ENCODE measurements at regions not wholly inside any gene's neighbourhood (a gene's known extent, or its start where the extent isn't known, plus 50 kb on each side); places are given as distances from the start of the nearest gene placed in this dataset.

DNA sequence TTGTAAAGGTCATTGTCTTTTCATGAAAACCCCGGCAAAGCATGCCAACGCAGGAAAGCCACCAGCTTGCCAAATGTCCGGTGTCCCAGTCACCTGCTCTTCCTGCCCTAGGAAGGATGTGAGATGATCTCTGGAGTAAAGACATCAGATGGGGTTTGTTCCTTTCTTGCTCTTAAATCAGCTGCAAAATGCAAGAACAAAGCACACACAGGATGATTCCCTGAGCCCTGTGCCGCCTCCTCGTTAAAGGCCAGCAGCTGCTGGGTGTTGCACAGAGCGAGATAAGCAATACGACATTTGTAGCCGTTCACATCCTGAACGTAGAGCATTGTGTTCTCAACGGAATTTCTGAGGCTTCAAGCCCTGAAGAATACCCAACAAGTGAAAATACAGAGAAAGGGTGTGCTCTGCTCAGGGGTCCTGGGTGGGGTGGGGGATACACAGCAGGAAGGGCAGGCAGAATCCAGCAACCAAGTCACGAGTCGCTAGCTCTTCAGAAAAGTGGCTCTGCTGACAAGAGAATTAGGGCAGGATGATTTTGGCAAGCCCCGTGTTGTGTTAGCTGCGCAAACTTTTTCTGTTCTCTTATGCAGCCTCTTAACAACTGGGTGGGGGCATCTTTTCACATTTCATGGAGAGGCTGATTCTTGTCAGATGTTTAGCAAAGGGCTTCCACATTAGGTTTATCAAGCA lies 229.2 kb upstream of the MAP3K1 start:
- Histone ChIP-seq H3K9me3 (ENCODE audit: insufficient read depth, low read depth, low read length) (no peaks in the 10 kb centered on the region), H3K14ac (ENCODE audit: low read length) (no peak overlapping the region), H2BK5ac (ENCODE audit: low read depth, low read length, poor library complexity) (no peak overlapping the region), H2AK5ac (ENCODE audit: low read length) (no peak overlapping the region), H3K4me3 (ENCODE audit: low read depth, low read length) (no peak overlapping the region), H3K4me2 (ENCODE audit: low read length) (no peak overlapping the region), H2BK12ac (ENCODE audit: low read length) (no peak overlapping the region), H3K27me3 (ENCODE audit: insufficient read depth, low read length) (no peaks in the 10 kb centered on the region), H3K4me1 (ENCODE audit: control insufficient read depth in 1 of 2, insufficient read depth in 2 of 2, low read length in 2 of 2) (no peaks in the 10 kb centered on the region), H3K36me3 (ENCODE audit: control insufficient read depth in 1 of 2, insufficient read depth in 2 of 2, low read length in 2 of 2) (no peaks in the 10 kb centered on the region), H3K18ac (ENCODE audit: low read length) (no peak overlapping the region), H3K79me1 (ENCODE audit: low read length) (no peaks in the 10 kb centered on the region), H4K12ac (ENCODE audit: low read depth, low read length) (no peak overlapping the region), H3K27ac (ENCODE audit: low read depth, low read length) (no peak overlapping the region), H3K23ac (ENCODE audit: low read length) (no peak overlapping the region), H3K9ac (ENCODE audit: low read length) (no peak overlapping the region), H2AFZ (ENCODE audit: insufficient read depth, low read length, poor library complexity) (no peak overlapping the region), H3K79me2 (ENCODE audit: control insufficient read depth, insufficient read depth, low read length, poor library complexity) (no peaks in the 10 kb centered on the region), H4K8ac (ENCODE audit: low read depth, low read length) (no peak overlapping the region), H3K4ac (ENCODE audit: low read depth, low read length) (no peak overlapping the region), H4K91ac (ENCODE audit: low read depth, low read length) (no peak overlapping the region), H2BK120ac (ENCODE audit: insufficient read depth, low read length, poor library complexity) (no peak overlapping the region)
- DNase-seq, result no peak
- no CpG with 5 or more reads among the region's 14 CpGs for WGBS (ENCODE audit: extremely low coverage, insufficient coverage, insufficient read length)

- H3K79me1 ChIP-seq (ENCODE audit: low read length), result no peaks in the 10 kb centered on the region
- WGBS (ENCODE audit: extremely low coverage, insufficient coverage, insufficient read length), result no CpG with 5 or more reads among the region's 2 CpGs
- no peaks in the 10 kb centered on the region for H3K4me1 ChIP-seq (ENCODE audit: control insufficient read depth in 1 of 2, insufficient read depth in 2 of 2, low read length in 2 of 2)
Observed at GRCh38 chr5:56585461-56585860, 229.9 kb upstream of the MAP3K1 start.

DNA sequence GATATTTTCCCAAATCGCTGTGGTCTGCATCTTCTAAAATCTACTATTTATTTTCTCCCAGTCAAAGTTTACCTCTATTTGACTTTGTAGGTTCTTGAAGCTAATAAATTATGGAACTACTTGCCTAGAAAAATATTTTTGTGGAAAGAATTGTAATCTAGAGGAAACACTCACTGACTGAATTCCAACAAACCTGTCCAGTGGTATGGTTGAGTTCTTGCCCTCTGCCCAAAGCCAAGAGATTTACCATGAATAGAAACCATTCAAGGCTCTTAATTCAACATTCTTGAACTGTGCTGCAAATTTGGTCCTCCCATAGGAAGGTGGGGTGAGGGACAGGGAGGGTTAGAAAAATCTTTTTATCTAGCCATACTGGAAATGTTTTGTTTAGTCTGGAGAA lies 233.9 kb upstream of the MAP3K1 start:
- Histone ChIP-seq H3K4me3 (ENCODE audit: low read depth, low read length) (no peak overlapping the region), H4K8ac (ENCODE audit: low read depth, low read length) (no peak overlapping the region), H3K79me2 (ENCODE audit: control insufficient read depth, insufficient read depth, low read length, poor library complexity) (no peaks in the 10 kb centered on the region), H3K27ac (ENCODE audit: low read depth, low read length) (no peak overlapping the region), H3K9ac (ENCODE audit: low read length) (no peak overlapping the region), H2AFZ (ENCODE audit: insufficient read depth, low read length, poor library complexity) (no peak overlapping the region), H3K18ac (ENCODE audit: low read length) (no peak overlapping the region), H2BK120ac (ENCODE audit: insufficient read depth, low read length, poor library complexity) (no peak overlapping the region), H3K36me3 (ENCODE audit: control insufficient read depth in 1 of 2, insufficient read depth in 2 of 2, low read length in 2 of 2) (no peaks in the 10 kb centered on the region), H3K9me3 (ENCODE audit: insufficient read depth, low read depth, low read length) (peaks cover 2% of the 10 kb centered on the region), H3K4me2 (ENCODE audit: low read length) (no peak overlapping the region), H2BK12ac (ENCODE audit: low read length) (no peak overlapping the region), H3K4me1 (ENCODE audit: control insufficient read depth in 1 of 2, insufficient read depth in 2 of 2, low read length in 2 of 2) (no peaks in the 10 kb centered on the region), H2BK5ac (ENCODE audit: low read depth, low read length, poor library complexity) (no peak overlapping the region), H4K91ac (ENCODE audit: low read depth, low read length) (no peak overlapping the region), H3K4ac (ENCODE audit: low read depth, low read length) (no peak overlapping the region), H3K14ac (ENCODE audit: low read length) (no peak overlapping the region), H2AK5ac (ENCODE audit: low read length) (no peak overlapping the region), H3K27me3 (ENCODE audit: insufficient read depth, low read length) (no peaks in the 10 kb centered on the region), H3K79me1 (ENCODE audit: low read length) (no peaks in the 10 kb centered on the region), H3K23ac (ENCODE audit: low read length) (no peak overlapping the region), H4K12ac (ENCODE audit: low read depth, low read length) (no peak overlapping the region)
- no peak for DNase-seq
- no CpG with 5 or more reads among the region's 1 CpG for WGBS (ENCODE audit: extremely low coverage, insufficient coverage, insufficient read length)

More at GRCh38 chr5:56585461-56585860, 229.9 kb upstream of the MAP3K1 start:
- no peak overlapping the region for H3K23ac ChIP-seq (ENCODE audit: low read length)
- no peak overlapping the region for H2BK12ac ChIP-seq (ENCODE audit: low read length)
- no peak for DNase-seq
- no peak overlapping the region for H4K8ac ChIP-seq (ENCODE audit: low read depth, low read length)
- no peak overlapping the region for H2BK120ac ChIP-seq (ENCODE audit: insufficient read depth, low read length, poor library complexity)
- H3K9me3 ChIP-seq (ENCODE audit: insufficient read depth, low read depth, low read length), result no peaks in the 10 kb centered on the region
- no peak overlapping the region for H3K4me3 ChIP-seq (ENCODE audit: low read depth, low read length)
- H3K4me2 ChIP-seq (ENCODE audit: low read length), result no peak overlapping the region
- no peak overlapping the region for H4K91ac ChIP-seq (ENCODE audit: low read depth, low read length)
- H2BK5ac ChIP-seq (ENCODE audit: low read depth, low read length, poor library complexity), result no peak overlapping the region
- no peak overlapping the region for H3K18ac ChIP-seq (ENCODE audit: low read length)
- H2AFZ ChIP-seq (ENCODE audit: insufficient read depth, low read length, poor library complexity), result no peak overlapping the region
- no peak overlapping the region for H2AK5ac ChIP-seq (ENCODE audit: low read length)
- H4K12ac ChIP-seq (ENCODE audit: low read depth, low read length), result no peak overlapping the region
- H3K14ac ChIP-seq (ENCODE audit: low read length), result no peak overlapping the region
- no peaks in the 10 kb centered on the region for H3K79me2 ChIP-seq (ENCODE audit: control insufficient read depth, insufficient read depth, low read length, poor library complexity)
- no peak overlapping the region for H3K27ac ChIP-seq (ENCODE audit: low read depth, low read length)
- H3K27me3 ChIP-seq (ENCODE audit: insufficient read depth, low read length), result no peaks in the 10 kb centered on the region
- no peaks in the 10 kb centered on the region for H3K36me3 ChIP-seq (ENCODE audit: control insufficient read depth in 1 of 2, insufficient read depth in 2 of 2, low read length in 2 of 2)
- no peak overlapping the region for H3K9ac ChIP-seq (ENCODE audit: low read length)
- no peak overlapping the region for H3K4ac ChIP-seq (ENCODE audit: low read depth, low read length)

DNA sequence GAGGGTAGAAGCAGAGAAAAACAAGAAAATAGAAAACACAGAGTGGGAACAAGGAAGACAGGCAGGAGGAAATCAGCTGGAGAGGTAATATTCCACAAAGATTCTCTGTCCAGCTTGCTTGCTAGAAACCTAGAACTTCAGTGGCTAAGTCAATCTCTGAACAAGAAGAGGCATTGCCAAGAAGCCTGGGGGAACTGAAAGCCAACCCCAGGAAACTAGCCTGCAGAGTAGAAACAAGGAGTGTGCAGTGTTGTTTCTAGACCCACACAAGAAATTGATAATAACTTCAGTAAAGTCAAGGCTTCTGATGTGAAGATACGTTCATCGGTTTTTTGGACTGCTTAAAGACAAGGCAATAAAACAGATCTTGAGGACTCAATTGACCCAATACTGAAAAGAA lies 234.5 kb upstream of the MAP3K1 start:
- no peak overlapping the region for H4K91ac ChIP-seq (ENCODE audit: low read depth, low read length)
- H3K9ac ChIP-seq (ENCODE audit: low read length), result no peak overlapping the region
- H3K4me3 ChIP-seq (ENCODE audit: low read depth, low read length), result no peak overlapping the region
- no peak overlapping the region for H2BK5ac ChIP-seq (ENCODE audit: low read depth, low read length, poor library complexity)
- no peak overlapping the region for H3K4ac ChIP-seq (ENCODE audit: low read depth, low read length)
- no peak for DNase-seq
- H3K27me3 ChIP-seq (ENCODE audit: insufficient read depth, low read length), result no peaks in the 10 kb centered on the region
- H2AK5ac ChIP-seq (ENCODE audit: low read length), result no peak overlapping the region
- H3K23ac ChIP-seq (ENCODE audit: low read length), result no peak overlapping the region
- no peak overlapping the region for H3K4me2 ChIP-seq (ENCODE audit: low read length)
- H3K14ac ChIP-seq (ENCODE audit: low read length), result no peak overlapping the region
- H3K18ac ChIP-seq (ENCODE audit: low read length), result no peak overlapping the region
- no CpG with 5 or more reads among the region's 2 CpGs for WGBS (ENCODE audit: extremely low coverage, insufficient coverage, insufficient read length)
- H3K27ac ChIP-seq (ENCODE audit: low read depth, low read length), result no peak overlapping the region
- H4K12ac ChIP-seq (ENCODE audit: low read depth, low read length), result no peak overlapping the region
- H2BK120ac ChIP-seq (ENCODE audit: insufficient read depth, low read length, poor library complexity), result no peak overlapping the region
- no peaks in the 10 kb centered on the region for H3K79me1 ChIP-seq (ENCODE audit: low read length)
- H2AFZ ChIP-seq (ENCODE audit: insufficient read depth, low read length, poor library complexity), result no peak overlapping the region
- no peaks in the 10 kb centered on the region for H3K4me1 ChIP-seq (ENCODE audit: control insufficient read depth in 1 of 2, insufficient read depth in 2 of 2, low read length in 2 of 2)
- no peak overlapping the region for H2BK12ac ChIP-seq (ENCODE audit: low read length)
- no peaks in the 10 kb centered on the region for H3K36me3 ChIP-seq (ENCODE audit: control insufficient read depth in 1 of 2, insufficient read depth in 2 of 2, low read length in 2 of 2)
- peaks cover 2% of the 10 kb centered on the region for H3K9me3 ChIP-seq (ENCODE audit: insufficient read depth, low read depth, low read length)
- no peak overlapping the region for H4K8ac ChIP-seq (ENCODE audit: low read depth, low read length)
- H3K79me2 ChIP-seq (ENCODE audit: control insufficient read depth, insufficient read depth, low read length, poor library complexity), result no peaks in the 10 kb centered on the region
